Nucleus accumbens (tissue), 56 donors: ENCODE measurements at regions not wholly inside any gene's neighbourhood (a gene's known extent, or its start where the extent isn't known, plus 50 kb on each side); places are given as distances from the start of the nearest gene placed in this dataset.

Experiments
- DNase-seq, 56 donors: peaks; one replicate each; lab custom pipeline; 2025; lab: John Stamatoyannopoulos, UW

- DNase-seq = peak in 10 of 56 donors; percentile 2 to 32 (median 6)
These were observed 61.1 kb upstream of the FAM216B start for GRCh38 chr13:42720113-42720857.

DNA sequence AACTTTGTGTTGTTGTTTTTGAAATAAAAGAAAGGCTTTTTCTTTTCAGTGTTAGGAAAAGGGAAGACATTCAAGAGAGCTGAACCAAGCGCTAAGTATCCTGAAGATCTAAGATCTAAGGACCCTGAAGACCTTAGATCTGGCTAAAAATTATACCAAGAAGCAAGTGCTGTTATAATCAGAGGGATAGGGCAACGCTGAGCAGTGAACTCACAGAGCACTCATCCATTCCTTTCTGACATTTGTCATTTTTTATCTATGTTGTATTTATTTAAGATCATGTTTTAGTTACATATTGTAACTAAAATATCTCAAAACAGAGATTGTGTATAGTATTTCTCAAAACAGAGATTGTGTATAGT lies 60.5 kb upstream of the FAM216B start:
- DNase-seq = no peak

DNA sequence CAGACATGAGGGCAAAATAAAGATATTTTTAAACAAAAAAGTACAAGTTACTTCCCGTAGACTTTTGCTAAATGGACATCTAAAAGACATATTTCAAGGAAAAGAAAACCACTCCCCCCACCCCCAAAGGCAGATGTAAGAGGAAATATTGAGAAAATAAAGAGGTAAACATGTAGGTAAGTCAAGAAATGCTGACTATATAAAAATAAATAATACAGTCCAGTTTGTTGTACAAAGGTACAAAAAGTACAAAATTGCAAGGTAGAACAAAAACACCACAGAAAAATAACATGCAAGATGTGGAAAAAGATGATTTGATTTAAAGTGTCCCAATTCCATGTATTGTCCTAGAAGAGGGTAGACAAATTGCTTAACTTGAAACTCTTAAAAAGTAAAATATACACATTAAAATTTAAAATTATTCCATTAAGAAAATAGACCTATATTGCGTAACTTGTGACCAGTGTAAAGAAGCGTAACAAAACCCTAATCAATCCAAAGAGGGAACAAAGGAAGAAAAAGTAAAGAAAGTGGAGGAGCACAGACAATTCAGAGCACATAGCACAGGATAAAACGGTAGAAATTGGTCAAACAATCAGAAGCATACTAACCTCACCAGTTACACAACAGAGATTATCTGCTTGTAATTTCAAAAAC lies 58.4 kb upstream of the FAM216B start:
- DNase-seq = no peak

DNA sequence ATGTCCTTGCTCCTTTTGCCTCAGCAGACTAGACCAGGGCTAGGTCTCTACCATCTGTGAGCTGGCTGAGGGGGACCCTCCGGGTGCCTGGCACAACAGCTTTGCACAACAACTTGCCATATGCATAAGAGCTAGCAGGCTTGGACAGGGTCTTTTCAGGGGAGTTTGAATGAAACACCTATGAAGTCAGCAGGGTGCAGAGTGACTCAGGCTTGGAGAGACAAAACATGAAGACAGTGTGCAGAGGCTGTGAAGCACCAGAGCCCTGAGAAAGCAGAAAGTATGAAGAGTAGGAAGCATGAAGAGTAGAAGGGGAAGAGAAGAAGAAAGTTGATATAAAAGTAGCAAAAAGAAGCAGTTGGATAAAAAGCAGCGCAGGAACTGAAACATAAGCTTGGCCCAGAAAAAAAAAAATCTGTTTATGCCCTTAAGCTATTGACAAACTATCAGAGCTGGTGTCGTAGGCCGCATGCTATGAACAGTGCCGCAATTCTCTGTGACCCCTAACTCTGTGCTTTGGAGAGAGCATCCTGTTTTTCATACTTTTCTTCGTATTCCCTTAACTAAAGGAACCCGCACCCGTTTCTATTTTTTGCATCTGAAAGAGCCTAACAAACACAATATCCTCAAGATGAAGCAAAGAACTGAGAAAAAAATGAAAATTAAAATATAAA lies 52.7 kb upstream of the FAM216B start:
- no peak for DNase-seq

GRCh38 chr13:42729857-42730402 lies 51.5 kb upstream of the FAM216B start:
- DNase-seq = no peak
